ENCODE measurements at regions not wholly inside any gene's neighbourhood (a gene's known extent, or its start where the extent isn't known, plus 50 kb on each side); places are given as distances from the start of the nearest gene placed in this dataset.
"Not testable (repeated sequence)": the region's sequence is repeated elsewhere in the genome, so short reads cannot be mapped to it uniquely, and the experiment has no call there.

- DNase-seq (no peak), ATAC-seq (no peak)
- TF ChIP-seq POLR2A (IDR thresholded peaks at IDR 0.05), result no peak
- TF ChIP-seq CTCF (IDR thresholded peaks at IDR 0.05), result no peak
- no peaks in the 10 kb centered on the region for H3K4me1 ChIP-seq
- 41 to 86% (median 52%) methylated on average over 1 to 2 of the region's 2 CpGs for WGBS, 4 donors
- H3K36me3 ChIP-seq, result no peaks in the 10 kb centered on the region
- intact Hi-C loops (cut with DNase I), result no loop called here
- no peaks in the 10 kb centered on the region for H3K27me3 ChIP-seq
- peaks cover 0 to 8% (median 0%) of the 10 kb centered on the region in 12 donors for H3K9me3 ChIP-seq
- H3K27ac ChIP-seq, result no peak overlapping the region
- no peak overlapping the region for H3K4me3 ChIP-seq
Observed at GRCh38 chr6:51049983-51050877, 231.6 kb downstream of the TFAP2B start.

GRCh38 chr6:51052716-51053115 lies 234.0 kb downstream of the TFAP2B start:
- DNase-seq; H3K4me1 ChIP-seq; H3K27ac ChIP-seq; H3K9me3 ChIP-seq; H3K4me3 ChIP-seq; intact Hi-C loops (cut with DNase I); H3K36me3 ChIP-seq; ATAC-seq; H3K27me3 ChIP-seq: not testable (repeated sequence)
- WGBS, 4 donors, result 70 to 79% (median 74%) methylated on average over 2 of the region's 2 CpGs

DNA sequence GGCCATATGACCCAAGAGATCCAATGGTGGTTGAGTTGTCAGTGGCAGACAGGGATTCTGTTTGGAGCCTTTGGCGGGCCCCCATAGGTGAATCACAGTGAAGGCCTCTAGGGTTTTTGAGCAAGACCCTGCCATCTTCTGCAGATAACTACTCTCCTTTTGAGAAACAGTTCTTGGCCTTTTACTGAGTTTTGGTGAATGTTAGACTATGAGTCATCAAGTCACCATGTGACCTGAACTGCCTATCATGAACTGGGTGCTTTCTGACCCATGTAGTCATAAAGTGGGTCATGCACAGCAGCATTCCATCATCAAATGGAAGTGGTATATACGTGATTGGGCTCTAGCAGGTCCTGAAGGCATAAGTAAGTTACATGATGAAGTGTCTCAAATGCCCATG lies 236.6 kb downstream of the TFAP2B start:
- DNase-seq; ATAC-seq; H3K4me3 ChIP-seq; H3K36me3 ChIP-seq; H3K27ac ChIP-seq; H3K9me3 ChIP-seq; H3K27me3 ChIP-seq; H3K4me1 ChIP-seq; intact Hi-C loops (cut with DNase I): not testable (repeated sequence)
- WGBS, 4 donors, result 42 to 71% (median 69%) methylated on average over 2 of the region's 2 CpGs

DNA sequence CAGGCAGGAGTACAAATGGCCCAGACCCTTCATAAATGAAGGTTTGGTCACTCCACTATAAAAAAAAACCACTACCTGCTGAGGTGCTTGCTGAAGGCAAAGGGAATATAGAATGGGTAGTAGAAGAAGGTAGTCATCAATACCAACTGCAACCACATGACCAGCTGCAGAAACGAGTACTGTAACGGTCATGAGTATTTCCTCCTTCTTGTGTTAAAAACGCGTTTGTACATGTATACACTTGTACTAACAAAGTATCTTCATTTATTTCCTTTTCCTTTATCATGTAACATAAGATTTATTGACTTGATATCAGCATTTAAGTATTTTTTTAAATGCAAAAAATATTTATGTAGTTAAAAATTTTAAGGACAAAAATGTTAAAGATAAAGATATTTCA lies 238.6 kb downstream of the TFAP2B start:
- Histone ChIP-seq H3K27me3 (no peaks in the 10 kb centered on the region), H3K36me3 (no peaks in the 10 kb centered on the region), H3K4me3 (no peak overlapping the region), H3K9me3 (peaks cover 0 to 8% (median 0%) of the 10 kb centered on the region in 12 donors), H3K4me1 (no peaks in the 10 kb centered on the region), H3K27ac (no peak overlapping the region)
- 86 to 94% (median 88%) methylated on average over 4 of the region's 4 CpGs for WGBS, 4 donors
- DNase-seq, result no peak
- TF ChIP-seq POLR2A (IDR thresholded peaks at IDR 0.05) (no peak), CTCF (IDR thresholded peaks at IDR 0.05) (no peak)
- ATAC-seq, result no peak
- intact Hi-C loops (cut with DNase I), result no loop called here

GRCh38 chr6:51060262-51060762 lies 241.6 kb downstream of the TFAP2B start:
- intact Hi-C loops (cut with DNase I), result no loop called here
- 59 to 67% (median 64%) methylated on average over 3 of the region's 3 CpGs for WGBS, 4 donors
- H3K4me1 ChIP-seq, result no peaks in the 10 kb centered on the region

More at GRCh38 chr6:51060262-51060762, 241.6 kb downstream of the TFAP2B start:
- H3K9me3 ChIP-seq, result no peaks in the 10 kb centered on the region
- no peaks in the 10 kb centered on the region for H3K36me3 ChIP-seq
- no peaks in the 10 kb centered on the region for H3K27me3 ChIP-seq
- no peak for TF ChIP-seq CTCF (IDR thresholded peaks at IDR 0.05)
- TF ChIP-seq POLR2A (IDR thresholded peaks at IDR 0.05), result no peak
- H3K4me3 ChIP-seq, result no peak overlapping the region
- DNase-seq (no peak), ATAC-seq (no peak)
- H3K27ac ChIP-seq, result no peak overlapping the region

Measured in heart left ventricle (tissue), 16 donors.